Peyer's patch (tissue), 4 donors: ENCODE measurements at regions not wholly inside any gene's neighbourhood (a gene's known extent, or its start where the extent isn't known, plus 50 kb on each side); places are given as distances from the start of the nearest gene placed in this dataset.

Source experiments
- DNase-seq, 3 donors: peaks; one replicate each; pipeline ENCODE4 v3.0.0-alpha.2; 2017 to 2019
- H3K27ac ChIP-seq, 4 donors: fragments of 200-600 bp; sonication (generic); one replicate each; pipeline ENCODE4 v1.5.1; 2016 to 2019
- H3K27me3 ChIP-seq, 2 donors: fragments of 200-600 bp; sonication (generic); one replicate each; pipeline ENCODE4 v1.5.1; 2019
- H3K36me3 ChIP-seq, 3 donors: fragments of 200-600 bp; sonication (generic); one replicate each; pipeline ENCODE4 v1.5.1; 2016 to 2019
- H3K4me1 ChIP-seq, 4 donors: fragments of 200-600 bp; sonication (generic); one replicate each; pipeline ENCODE4 v1.5.1; 2016 to 2019
- H3K4me3 ChIP-seq, 4 donors: fragments of 200-600 bp; sonication (generic); 1 replicate in 3 of 4; 2 replicates in 1 of 4; pipeline ENCODE4 v1.5.1; 2016 to 2019; ENCODE audit warnings: mild to moderate bottlenecking in 1 of 4
- H3K9me3 ChIP-seq, 4 donors: fragments of 200-600 bp; sonication (generic); one replicate each; pipeline ENCODE4 v1.5.1; 2016 to 2019; ENCODE audit warnings: mild to moderate bottlenecking in 1 of 4
- POLR2A ChIP-seq, 2 donors: fragments of 450-650 bp; IDR thresholded peaks; one replicate each; pipeline ENCODE4 v1.5.1; 2017; ENCODE audit warnings: antibody characterized with exemption in 2 of 2, mild to moderate bottlenecking in 2 of 2, moderate library complexity in 2 of 2
- TF ChIP-seq, protein P1 (sequence below), 6 experiments: fragments of 450-650 bp in 4 of 6; fragments of 200-600 bp in 2 of 6; sonication (generic) in 1 of 6; IDR thresholded peaks; one replicate each; pipeline ENCODE4 v1.5.1; 2017 to 2019; ENCODE audit warnings: antibody characterized with exemption in 6 of 6, mild to moderate bottlenecking in 3 of 6, moderate library complexity in 1 of 6

DNA sequence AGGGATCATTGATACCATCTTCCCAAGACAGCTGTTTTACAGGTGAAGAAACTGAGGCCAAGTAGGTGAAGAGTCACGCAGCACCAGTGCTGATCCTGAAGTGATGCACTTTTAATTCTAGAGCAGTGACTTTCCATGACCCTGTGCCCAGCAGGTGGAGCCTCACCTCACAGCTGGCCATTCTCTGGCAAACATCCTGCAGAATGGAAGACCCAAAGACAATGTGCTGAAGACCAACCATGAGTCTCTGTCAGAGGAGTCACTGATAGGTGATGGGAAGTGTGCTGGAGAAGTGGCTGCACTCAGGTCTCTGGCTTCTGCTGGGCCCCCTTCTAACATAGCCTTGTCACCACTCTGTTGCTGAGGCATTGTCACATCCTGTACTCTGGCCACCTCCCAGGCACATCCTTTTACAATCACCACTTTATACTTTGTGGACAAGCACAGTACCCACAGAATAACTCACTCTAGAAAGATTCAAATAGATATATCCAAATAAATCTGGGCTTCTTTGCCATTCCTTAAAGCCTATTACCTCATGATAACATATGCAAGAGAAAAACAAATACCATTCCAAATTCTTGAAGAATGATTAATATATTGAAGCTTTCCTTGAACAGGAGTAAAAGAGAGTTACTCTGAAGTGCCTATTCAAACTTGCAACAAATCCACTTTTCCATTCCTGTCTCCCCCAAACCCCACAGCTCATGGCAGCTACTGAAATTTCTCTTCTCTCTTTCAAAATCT, 64.1 kb upstream of the SCOC start:
- Histone ChIP-seq H3K4me1 (no peaks in the 10 kb centered on the region), H3K27ac (peak overlapping the region in 1 of 4 donors; percentile 43), H3K9me3 (no peaks in the 10 kb centered on the region), H3K27me3 (no peaks in the 10 kb centered on the region), H3K4me3 (no peak overlapping the region), H3K36me3 (no peaks in the 10 kb centered on the region)
- DNase-seq: no peak
- TF ChIP-seq, protein P1, sequence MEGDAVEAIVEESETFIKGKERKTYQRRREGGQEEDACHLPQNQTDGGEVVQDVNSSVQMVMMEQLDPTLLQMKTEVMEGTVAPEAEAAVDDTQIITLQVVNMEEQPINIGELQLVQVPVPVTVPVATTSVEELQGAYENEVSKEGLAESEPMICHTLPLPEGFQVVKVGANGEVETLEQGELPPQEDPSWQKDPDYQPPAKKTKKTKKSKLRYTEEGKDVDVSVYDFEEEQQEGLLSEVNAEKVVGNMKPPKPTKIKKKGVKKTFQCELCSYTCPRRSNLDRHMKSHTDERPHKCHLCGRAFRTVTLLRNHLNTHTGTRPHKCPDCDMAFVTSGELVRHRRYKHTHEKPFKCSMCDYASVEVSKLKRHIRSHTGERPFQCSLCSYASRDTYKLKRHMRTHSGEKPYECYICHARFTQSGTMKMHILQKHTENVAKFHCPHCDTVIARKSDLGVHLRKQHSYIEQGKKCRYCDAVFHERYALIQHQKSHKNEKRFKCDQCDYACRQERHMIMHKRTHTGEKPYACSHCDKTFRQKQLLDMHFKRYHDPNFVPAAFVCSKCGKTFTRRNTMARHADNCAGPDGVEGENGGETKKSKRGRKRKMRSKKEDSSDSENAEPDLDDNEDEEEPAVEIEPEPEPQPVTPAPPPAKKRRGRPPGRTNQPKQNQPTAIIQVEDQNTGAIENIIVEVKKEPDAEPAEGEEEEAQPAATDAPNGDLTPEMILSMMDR (IDR thresholded peaks at IDR 0.05): peak in 2 of 6 experiments; percentile 16 to 21
- TF ChIP-seq POLR2A (IDR thresholded peaks at IDR 0.05): no peak

DNA sequence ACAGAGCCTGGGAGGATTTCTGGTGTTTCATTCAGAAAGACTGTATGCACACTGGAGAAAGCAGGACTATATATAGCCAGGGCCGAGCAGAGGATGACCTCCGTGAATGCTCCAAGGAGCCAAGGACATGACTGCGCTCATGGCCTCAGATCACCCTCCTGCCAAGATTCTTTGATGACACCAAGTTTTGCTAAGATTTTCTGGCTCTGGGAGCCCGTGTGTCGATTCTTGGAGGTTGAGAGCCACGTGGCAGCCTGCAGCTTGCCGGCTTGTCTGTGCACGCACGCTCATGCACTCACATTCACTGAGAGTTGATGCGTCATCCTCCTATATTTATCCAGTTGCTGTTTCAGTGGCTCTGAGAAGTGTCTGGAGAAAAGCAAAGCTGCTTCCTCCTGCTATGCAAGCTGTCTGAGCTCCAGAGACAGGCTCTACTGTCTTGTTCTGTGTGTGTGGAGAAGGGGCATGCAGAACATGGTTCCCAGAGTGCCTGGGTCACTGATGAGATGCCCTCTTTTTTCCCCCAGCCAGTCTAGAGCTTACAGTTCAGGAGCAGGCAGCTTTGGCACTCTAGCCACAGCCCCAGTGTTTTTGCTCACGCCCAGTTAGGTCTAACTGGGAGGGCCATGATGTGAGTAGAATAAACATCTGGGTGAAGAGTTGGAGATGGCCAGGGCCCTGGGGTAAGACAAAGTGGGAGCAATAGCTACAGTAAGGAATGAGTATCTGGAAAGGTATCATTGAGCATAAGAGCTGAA, 64.9 kb upstream of the SCOC start:
- Histone ChIP-seq H3K4me3 (no peak overlapping the region), H3K9me3 (no peaks in the 10 kb centered on the region), H3K36me3 (no peaks in the 10 kb centered on the region), H3K27me3 (no peaks in the 10 kb centered on the region), H3K27ac (peak overlapping the region in 2 of 4 donors; percentile 37 to 43), H3K4me1 (no peaks in the 10 kb centered on the region)
- TF ChIP-seq, protein P1 (IDR thresholded peaks at IDR 0.05): no peak
- TF ChIP-seq POLR2A (IDR thresholded peaks at IDR 0.05): no peak
- peak in 1 of 3 donors; percentile 45 for DNase-seq

DNA sequence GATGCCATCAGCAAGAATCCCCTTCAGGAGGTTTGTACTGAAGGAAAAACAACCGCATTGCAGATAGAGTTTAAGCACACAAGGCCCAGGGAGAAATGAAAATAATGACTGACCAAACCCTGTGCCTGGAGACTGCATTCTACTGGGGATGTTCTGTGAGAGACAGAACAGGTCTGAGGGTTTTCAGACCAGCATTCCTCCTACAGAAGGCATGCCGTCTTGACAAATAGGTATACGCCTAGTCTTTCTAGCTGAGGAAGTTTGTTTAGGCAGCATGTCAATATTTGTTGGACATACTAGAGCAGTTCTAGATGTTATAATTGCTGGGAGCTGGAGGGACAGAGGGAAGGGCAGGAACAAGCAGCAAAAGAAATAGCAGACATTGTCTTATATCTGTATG, 68.4 kb upstream of the SCOC start:
- H3K4me3 ChIP-seq: no peak overlapping the region
- H3K36me3 ChIP-seq: no peaks in the 10 kb centered on the region
- no peaks in the 10 kb centered on the region for H3K4me1 ChIP-seq
- no peaks in the 10 kb centered on the region for H3K9me3 ChIP-seq
- H3K27ac ChIP-seq: no peak overlapping the region
- H3K27me3 ChIP-seq: no peaks in the 10 kb centered on the region
- TF ChIP-seq POLR2A (IDR thresholded peaks at IDR 0.05): no peak
- TF ChIP-seq, protein P1 (IDR thresholded peaks at IDR 0.05): no peak
- no peak for DNase-seq

DNA sequence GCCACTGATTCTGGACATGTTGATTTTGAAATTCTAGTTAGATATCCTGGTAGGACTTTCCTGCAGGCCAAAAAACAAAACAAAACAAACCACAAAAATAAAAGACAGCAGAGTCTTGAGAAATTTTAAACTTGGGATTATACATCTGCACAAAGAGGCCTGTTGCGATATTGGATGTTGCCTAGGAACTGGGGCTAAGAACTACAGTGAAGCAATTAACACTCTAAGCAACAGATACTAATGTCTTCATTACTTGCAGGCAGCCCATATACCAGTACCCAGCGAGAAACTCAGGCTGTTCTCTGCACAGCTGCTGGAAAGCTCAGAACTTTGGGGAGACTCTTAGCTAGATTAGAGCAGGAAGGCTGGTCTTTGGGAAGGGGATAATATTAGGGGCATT, 69.1 kb upstream of the SCOC start:
- no peaks in the 10 kb centered on the region for H3K4me1 ChIP-seq
- DNase-seq: no peak
- no peaks in the 10 kb centered on the region for H3K27me3 ChIP-seq
- H3K9me3 ChIP-seq: no peaks in the 10 kb centered on the region
- no peak overlapping the region for H3K27ac ChIP-seq
- no peak for TF ChIP-seq POLR2A (IDR thresholded peaks at IDR 0.05)
- TF ChIP-seq, protein P1 (IDR thresholded peaks at IDR 0.05): no peak
- H3K4me3 ChIP-seq: no peak overlapping the region
- H3K36me3 ChIP-seq: no peaks in the 10 kb centered on the region

DNA sequence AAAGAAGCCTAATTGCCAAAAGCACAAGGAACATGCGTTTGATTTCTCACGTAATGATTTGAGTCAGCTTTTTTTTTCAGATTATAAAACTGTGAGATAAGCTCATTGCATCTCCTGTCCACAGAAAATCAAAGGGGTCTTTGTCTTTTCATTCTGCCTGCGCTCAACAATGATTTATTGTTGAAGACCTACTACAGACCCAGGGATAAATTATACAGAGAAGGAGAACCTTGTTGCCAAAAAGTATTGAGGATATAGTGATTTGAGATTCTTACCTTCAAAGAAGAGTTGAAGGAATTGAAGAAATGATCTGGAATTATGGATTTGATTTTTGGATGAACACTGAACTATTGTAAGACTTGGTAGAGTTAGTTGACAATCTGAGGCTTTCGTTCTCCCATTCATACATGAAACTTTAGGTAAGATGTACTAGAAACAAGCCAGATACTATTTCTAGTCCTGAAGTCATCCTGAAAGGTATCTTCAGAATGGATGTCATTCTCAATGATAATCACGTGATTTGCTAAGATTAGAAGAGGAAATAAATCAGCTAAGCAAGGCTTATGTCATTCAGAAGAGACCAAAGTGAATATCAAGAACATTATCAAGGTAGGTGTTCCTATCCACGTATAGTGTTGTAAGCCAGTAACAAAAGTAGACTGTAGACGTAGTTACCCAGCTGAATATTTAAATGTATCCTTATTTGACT, 71.1 kb upstream of the SCOC start:
- Histone ChIP-seq H3K4me1 (no peaks in the 10 kb centered on the region), H3K27me3 (no peaks in the 10 kb centered on the region), H3K27ac (no peak overlapping the region), H3K4me3 (no peak overlapping the region), H3K36me3 (no peaks in the 10 kb centered on the region), H3K9me3 (no peaks in the 10 kb centered on the region)
- no peak for DNase-seq
- TF ChIP-seq POLR2A (IDR thresholded peaks at IDR 0.05): no peak
- TF ChIP-seq, protein P1 (IDR thresholded peaks at IDR 0.05): no peak
